ENCODE measurements at regions not wholly inside any gene's neighbourhood (a gene's known extent, or its start where the extent isn't known, plus 50 kb on each side); places are given as distances from the start of the nearest gene placed in this dataset.
"Not testable (repeated sequence)": the region's sequence is repeated elsewhere in the genome, so short reads cannot be mapped to it uniquely, and the experiment has no call there.

DNA sequence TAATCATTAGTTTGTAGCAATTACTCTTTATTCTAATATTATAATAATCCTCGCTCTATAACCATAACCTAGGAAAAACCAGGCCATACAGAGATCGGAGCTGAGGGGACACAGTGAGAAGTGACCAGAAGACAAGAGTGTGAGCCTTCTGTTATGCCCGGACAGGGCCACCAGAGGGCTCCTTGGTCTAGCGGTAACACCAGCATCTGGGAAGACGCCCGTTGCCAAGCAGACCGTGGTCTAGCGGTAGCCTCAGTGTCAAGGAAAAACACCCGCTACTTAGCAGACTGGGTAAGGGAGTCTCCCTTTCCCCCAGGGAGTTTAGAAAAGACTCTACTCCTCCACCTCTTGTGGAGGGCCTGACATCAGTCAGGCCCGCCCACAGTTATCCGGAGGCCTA, 235.9 kb upstream of the ACO1 start:
- not testable (repeated sequence) for H3K27ac ChIP-seq

DNA sequence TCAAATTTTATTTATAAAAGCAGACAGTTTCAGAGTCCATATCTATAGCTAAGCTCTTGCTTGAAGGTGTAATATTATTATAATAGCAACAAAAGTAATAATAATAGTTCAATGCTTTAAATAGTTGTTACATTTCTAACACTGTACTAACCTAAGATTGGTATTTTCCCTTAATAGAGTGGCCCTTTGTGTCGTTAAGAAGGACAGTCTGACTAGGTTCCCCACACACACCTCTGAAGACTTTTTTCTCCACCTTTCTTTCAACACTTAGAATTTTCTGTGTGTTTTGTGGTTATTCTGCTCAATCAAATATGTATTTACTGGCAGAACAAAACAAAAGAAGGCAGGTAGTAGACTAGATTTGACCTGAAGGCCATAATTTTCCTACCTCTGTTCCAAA, 223.2 kb upstream of the ACO1 start:
- no peak overlapping the region for H3K27ac ChIP-seq
- no peak for TF ChIP-seq ZFX (IDR thresholded peaks at IDR 0.05)
- TF ChIP-seq, protein P1, sequence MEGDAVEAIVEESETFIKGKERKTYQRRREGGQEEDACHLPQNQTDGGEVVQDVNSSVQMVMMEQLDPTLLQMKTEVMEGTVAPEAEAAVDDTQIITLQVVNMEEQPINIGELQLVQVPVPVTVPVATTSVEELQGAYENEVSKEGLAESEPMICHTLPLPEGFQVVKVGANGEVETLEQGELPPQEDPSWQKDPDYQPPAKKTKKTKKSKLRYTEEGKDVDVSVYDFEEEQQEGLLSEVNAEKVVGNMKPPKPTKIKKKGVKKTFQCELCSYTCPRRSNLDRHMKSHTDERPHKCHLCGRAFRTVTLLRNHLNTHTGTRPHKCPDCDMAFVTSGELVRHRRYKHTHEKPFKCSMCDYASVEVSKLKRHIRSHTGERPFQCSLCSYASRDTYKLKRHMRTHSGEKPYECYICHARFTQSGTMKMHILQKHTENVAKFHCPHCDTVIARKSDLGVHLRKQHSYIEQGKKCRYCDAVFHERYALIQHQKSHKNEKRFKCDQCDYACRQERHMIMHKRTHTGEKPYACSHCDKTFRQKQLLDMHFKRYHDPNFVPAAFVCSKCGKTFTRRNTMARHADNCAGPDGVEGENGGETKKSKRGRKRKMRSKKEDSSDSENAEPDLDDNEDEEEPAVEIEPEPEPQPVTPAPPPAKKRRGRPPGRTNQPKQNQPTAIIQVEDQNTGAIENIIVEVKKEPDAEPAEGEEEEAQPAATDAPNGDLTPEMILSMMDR (conservative IDR thresholded peaks at IDR 0.05): no peak

More for the DNA sequence above, 235.9 kb upstream of the ACO1 start:
- TF ChIP-seq, protein P1 (conservative IDR thresholded peaks at IDR 0.05): peak; percentile 73

DNA sequence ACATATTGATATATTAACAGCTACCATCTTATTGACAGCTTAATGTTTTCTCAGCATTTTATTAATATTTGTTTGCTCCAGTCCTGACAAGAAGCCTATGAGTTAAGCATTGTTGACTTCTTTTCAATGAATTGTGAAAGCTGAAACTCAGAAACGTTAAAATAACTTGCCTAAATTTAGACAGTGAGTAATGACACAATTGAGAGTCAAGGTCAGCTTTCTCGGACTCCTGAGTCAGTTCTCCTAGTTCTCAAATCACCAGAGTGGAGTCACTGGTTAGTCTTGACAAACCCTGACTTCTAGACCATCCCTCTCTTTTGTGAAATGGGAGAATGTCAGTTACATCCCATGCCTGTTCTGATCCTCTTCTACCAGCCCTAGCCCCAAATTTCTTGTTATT, 222.7 kb upstream of the ACO1 start:
- no peak overlapping the region for H3K27ac ChIP-seq
- TF ChIP-seq, protein P1 (conservative IDR thresholded peaks at IDR 0.05): no peak
- no peak for TF ChIP-seq ZFX (IDR thresholded peaks at IDR 0.05)

DNA sequence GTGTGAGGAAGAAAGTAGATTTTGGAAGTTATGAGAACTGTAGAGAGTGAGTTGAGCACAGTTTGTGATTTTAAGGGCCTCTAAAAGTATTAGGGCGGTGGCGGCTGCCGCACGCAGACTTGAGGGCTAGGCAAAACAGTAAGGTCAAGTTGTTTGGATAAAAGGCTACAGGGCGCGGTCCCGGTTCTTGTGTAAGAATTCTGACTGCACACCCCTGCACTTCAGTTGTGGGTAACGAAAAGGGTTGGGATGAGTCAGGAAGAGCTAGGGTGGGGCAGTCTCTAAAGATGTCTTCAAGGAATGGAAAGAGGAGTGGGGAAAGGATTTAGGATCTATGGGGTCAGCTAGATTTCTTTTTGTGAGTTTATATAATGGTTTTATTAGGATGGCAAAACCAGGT, 218.1 kb upstream of the ACO1 start:
- not testable (repeated sequence) for H3K27ac ChIP-seq

DNA sequence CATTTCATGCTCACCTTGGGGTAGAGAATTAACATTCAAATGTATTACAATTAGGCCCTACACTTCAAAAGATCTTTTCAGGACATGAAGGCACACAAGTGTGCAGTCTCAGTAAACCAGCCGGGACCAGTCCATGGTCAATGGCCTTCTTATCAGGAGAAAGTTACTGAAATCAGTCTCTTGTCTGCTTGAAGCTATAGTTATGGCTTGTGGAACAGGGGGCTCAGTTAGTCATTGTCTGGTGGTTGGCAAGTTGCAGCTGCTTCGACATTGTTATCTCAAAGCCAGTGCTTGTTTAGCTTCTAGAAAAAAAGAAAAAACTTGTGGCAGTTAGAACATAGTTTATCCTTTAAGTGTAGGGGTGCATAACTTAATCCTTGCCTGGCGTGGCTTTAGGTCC, 213.1 kb upstream of the ACO1 start:
- TF ChIP-seq, protein P1 (conservative IDR thresholded peaks at IDR 0.05): no peak
- TF ChIP-seq ZFX (IDR thresholded peaks at IDR 0.05): no peak
- no peak overlapping the region for H3K27ac ChIP-seq

DNA sequence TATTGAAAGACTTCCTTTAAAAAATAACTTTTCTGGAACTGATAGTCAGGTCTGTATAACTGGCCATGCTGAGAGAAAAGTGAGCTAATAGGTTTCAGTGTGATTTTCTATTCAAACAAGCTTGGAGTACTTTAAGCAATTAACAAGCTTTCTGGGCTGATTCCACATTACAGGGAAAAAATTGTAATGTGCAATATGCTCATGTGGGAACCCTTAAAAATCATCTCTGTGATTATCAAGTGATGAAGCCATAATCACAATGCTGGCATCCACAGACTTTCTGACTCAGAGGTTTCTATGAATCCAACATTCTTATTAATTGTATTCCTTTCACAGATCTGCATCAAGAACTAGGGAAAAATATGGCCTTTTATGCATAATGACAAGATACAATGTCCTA, 212.2 kb upstream of the ACO1 start:
- no peak overlapping the region for H3K27ac ChIP-seq
- TF ChIP-seq ZFX (IDR thresholded peaks at IDR 0.05): no peak
- TF ChIP-seq, protein P1 (conservative IDR thresholded peaks at IDR 0.05): no peak

DNA sequence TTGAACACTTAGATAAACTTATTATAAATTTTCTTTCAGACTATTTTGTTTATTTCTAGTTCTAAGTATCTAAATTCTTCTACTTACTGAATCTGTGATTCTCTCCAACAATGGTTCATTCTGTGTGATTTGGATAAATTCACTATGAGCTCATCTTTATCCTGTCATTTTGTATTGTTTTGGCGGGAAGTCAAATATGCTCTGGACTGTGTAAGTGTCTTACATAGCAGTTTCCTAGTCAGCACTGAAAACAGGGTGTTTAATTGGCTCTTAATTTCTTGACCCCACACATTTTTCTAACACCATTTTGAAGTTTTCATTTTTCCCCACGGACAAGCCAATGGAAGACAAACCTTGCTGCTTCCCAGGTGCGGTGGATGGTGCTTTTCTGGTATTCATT, 207.0 kb upstream of the ACO1 start:
- no peak overlapping the region for H3K27ac ChIP-seq
- TF ChIP-seq, protein P1 (conservative IDR thresholded peaks at IDR 0.05): no peak
- no peak for TF ChIP-seq ZFX (IDR thresholded peaks at IDR 0.05)

DNA sequence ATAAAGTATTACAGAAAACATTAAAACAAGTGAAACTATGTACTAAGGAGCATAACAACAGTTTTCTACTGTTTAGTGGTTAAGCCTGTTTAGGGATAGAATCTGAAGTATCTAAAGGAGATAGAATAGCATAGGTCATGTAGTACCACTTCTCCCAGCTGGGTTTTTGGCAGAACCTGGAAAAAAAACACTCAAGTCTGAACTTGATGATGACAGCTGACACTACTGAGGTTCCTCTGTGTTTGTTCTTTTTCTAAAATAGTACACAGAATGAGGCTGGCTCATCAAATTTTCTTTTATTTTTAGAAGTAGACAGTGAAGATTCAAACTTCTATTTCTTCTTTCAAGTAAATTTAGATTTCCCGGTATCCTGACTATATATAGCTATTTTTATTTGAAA, 203.8 kb upstream of the ACO1 start:
- no peak overlapping the region for H3K27ac ChIP-seq
- TF ChIP-seq ZFX (IDR thresholded peaks at IDR 0.05): no peak
- TF ChIP-seq, protein P1 (conservative IDR thresholded peaks at IDR 0.05): no peak

Measured in C4-2B (cell line).